GM12878 (cell line): ENCODE measurements at regions not wholly inside any gene's neighbourhood (a gene's known extent, or its start where the extent isn't known, plus 50 kb on each side); places are given as distances from the start of the nearest gene placed in this dataset.

ENCODE experiments used
- CHD4 ChIP-seq: fragments of 200-600 bp; sonication (generic); IDR thresholded peaks from 2 replicates; pipeline ENCODE4 v1.6.1; 2016; ENCODE audit warnings: mild to moderate bottlenecking
- PML ChIP-seq: IDR thresholded peaks from 2 replicates; pipeline ENCODE4 v1.6.1; 2012; ENCODE audit warnings: low read length, inconsistent platforms
- RELA ChIP-seq: fragments of 450-650 bp; IDR thresholded peaks from 2 replicates; pipeline ENCODE4 v1.8.0; 2014; ENCODE audit warnings: borderline replicate concordance; ENCODE audit not compliant: partially characterized antibody
- SIX5 ChIP-seq: IDR thresholded peaks from 2 replicates; pipeline ENCODE4 v1.6.1; 2011; ENCODE audit warnings: mild to moderate bottlenecking, low read depth, low read length, moderate library complexity; ENCODE audit not compliant: severe bottlenecking
- SREBF2 ChIP-seq: IDR thresholded peaks from 2 replicates; pipeline ENCODE4 v1.6.1; 2012; ENCODE audit warnings: mild to moderate bottlenecking, low read length
- ZNF207 ChIP-seq: fragments of 450-650 bp; IDR thresholded peaks from 2 replicates; pipeline ENCODE4 v1.6.1; 2014; ENCODE audit warnings: antibody characterized with exemption, mild to moderate bottlenecking, borderline replicate concordance
- TF ChIP-seq, protein P1 (sequence below): fragments of 450-650 bp; IDR thresholded peaks from 2 replicates; pipeline ENCODE4 v1.6.1; 2017; ENCODE audit warnings: mild to moderate bottlenecking, moderate library complexity
- TF ChIP-seq, protein P2 (sequence below): fragments of 450-650 bp; IDR thresholded peaks from 2 replicates; pipeline ENCODE4 v1.6.1; 2016; ENCODE audit warnings: mild to moderate bottlenecking, moderate library complexity, borderline replicate concordance
- TF ChIP-seq, protein P3 (sequence below): fragments of 150-350 bp; IDR thresholded peaks from 2 replicates; pipeline ENCODE4 v1.6.1; 2016; ENCODE audit warnings: low read depth, low read length
- TF ChIP-seq, protein P4 (sequence below): IDR thresholded peaks from 2 replicates; pipeline ENCODE4 v1.6.1; 2011; ENCODE audit warnings: low read depth, low read length, improper control_type of control experiment, borderline replicate concordance

DNA sequence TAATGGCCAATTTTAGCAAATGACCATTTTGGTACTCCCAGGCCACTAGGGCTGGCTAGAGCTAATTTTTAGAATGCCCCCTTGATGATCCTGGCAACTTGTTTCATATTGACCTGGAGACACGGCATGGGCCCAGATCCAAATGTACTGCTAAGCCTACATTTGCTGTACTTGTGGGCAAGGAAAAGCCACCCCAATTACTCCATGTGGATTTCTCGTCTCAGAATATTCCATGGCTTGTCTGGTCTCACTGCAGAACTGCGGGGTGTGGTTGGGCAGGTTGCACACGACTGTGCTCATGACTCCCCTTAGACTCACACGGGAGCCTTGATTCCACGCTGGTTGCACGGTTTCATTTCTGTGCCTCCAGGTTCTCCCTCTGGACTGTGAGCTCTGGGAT, 140.9 kb downstream of the RPLP1 start (continued):
- TF ChIP-seq, protein P1, sequence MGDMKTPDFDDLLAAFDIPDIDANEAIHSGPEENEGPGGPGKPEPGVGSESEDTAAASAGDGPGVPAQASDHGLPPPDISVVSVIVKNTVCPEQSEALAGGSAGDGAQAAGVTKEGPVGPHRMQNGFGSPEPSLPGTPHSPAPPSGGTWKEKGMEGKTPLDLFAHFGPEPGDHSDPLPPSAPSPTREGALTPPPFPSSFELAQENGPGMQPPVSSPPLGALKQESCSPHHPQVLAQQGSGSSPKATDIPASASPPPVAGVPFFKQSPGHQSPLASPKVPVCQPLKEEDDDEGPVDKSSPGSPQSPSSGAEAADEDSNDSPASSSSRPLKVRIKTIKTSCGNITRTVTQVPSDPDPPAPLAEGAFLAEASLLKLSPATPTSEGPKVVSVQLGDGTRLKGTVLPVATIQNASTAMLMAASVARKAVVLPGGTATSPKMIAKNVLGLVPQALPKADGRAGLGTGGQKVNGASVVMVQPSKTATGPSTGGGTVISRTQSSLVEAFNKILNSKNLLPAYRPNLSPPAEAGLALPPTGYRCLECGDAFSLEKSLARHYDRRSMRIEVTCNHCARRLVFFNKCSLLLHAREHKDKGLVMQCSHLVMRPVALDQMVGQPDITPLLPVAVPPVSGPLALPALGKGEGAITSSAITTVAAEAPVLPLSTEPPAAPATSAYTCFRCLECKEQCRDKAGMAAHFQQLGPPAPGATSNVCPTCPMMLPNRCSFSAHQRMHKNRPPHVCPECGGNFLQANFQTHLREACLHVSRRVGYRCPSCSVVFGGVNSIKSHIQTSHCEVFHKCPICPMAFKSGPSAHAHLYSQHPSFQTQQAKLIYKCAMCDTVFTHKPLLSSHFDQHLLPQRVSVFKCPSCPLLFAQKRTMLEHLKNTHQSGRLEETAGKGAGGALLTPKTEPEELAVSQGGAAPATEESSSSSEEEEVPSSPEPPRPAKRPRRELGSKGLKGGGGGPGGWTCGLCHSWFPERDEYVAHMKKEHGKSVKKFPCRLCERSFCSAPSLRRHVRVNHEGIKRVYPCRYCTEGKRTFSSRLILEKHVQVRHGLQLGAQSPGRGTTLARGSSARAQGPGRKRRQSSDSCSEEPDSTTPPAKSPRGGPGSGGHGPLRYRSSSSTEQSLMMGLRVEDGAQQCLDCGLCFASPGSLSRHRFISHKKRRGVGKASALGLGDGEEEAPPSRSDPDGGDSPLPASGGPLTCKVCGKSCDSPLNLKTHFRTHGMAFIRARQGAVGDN: no peak
- TF ChIP-seq CHD4 (no peak), SREBF2 (no peak), SIX5 (no peak), ZNF207 (no peak), PML (no peak), RELA (no peak)
- TF ChIP-seq, protein P2, sequence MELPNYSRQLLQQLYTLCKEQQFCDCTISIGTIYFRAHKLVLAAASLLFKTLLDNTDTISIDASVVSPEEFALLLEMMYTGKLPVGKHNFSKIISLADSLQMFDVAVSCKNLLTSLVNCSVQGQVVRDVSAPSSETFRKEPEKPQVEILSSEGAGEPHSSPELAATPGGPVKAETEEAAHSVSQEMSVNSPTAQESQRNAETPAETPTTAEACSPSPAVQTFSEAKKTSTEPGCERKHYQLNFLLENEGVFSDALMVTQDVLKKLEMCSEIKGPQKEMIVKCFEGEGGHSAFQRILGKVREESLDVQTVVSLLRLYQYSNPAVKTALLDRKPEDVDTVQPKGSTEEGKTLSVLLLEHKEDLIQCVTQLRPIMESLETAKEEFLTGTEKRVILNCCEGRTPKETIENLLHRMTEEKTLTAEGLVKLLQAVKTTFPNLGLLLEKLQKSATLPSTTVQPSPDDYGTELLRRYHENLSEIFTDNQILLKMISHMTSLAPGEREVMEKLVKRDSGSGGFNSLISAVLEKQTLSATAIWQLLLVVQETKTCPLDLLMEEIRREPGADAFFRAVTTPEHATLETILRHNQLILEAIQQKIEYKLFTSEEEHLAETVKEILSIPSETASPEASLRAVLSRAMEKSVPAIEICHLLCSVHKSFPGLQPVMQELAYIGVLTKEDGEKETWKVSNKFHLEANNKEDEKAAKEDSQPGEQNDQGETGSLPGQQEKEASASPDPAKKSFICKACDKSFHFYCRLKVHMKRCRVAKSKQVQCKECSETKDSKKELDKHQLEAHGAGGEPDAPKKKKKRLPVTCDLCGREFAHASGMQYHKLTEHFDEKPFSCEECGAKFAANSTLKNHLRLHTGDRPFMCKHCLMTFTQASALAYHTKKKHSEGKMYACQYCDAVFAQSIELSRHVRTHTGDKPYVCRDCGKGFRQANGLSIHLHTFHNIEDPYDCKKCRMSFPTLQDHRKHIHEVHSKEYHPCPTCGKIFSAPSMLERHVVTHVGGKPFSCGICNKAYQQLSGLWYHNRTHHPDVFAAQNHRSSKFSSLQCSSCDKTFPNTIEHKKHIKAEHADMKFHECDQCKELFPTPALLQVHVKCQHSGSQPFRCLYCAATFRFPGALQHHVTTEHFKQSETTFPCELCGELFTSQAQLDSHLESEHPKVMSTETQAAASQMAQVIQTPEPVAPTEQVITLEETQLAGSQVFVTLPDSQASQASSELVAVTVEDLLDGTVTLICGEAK: no peak
- TF ChIP-seq, protein P3, sequence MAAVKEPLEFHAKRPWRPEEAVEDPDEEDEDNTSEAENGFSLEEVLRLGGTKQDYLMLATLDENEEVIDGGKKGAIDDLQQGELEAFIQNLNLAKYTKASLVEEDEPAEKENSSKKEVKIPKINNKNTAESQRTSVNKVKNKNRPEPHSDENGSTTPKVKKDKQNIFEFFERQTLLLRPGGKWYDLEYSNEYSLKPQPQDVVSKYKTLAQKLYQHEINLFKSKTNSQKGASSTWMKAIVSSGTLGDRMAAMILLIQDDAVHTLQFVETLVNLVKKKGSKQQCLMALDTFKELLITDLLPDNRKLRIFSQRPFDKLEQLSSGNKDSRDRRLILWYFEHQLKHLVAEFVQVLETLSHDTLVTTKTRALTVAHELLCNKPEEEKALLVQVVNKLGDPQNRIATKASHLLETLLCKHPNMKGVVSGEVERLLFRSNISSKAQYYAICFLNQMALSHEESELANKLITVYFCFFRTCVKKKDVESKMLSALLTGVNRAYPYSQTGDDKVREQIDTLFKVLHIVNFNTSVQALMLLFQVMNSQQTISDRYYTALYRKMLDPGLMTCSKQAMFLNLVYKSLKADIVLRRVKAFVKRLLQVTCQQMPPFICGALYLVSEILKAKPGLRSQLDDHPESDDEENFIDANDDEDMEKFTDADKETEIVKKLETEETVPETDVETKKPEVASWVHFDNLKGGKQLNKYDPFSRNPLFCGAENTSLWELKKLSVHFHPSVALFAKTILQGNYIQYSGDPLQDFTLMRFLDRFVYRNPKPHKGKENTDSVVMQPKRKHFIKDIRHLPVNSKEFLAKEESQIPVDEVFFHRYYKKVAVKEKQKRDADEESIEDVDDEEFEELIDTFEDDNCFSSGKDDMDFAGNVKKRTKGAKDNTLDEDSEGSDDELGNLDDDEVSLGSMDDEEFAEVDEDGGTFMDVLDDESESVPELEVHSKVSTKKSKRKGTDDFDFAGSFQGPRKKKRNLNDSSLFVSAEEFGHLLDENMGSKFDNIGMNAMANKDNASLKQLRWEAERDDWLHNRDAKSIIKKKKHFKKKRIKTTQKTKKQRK: no peak
- TF ChIP-seq, protein P4, sequence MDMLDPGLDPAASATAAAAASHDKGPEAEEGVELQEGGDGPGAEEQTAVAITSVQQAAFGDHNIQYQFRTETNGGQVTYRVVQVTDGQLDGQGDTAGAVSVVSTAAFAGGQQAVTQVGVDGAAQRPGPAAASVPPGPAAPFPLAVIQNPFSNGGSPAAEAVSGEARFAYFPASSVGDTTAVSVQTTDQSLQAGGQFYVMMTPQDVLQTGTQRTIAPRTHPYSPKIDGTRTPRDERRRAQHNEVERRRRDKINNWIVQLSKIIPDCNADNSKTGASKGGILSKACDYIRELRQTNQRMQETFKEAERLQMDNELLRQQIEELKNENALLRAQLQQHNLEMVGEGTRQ: no peak
